HL-60 (cell line): ENCODE measurements at regions not wholly inside any gene's neighbourhood (a gene's known extent, or its start where the extent isn't known, plus 50 kb on each side); places are given as distances from the start of the nearest gene placed in this dataset.

Experiments used
- GABPA ChIP-seq: IDR thresholded peaks from 2 replicates; pipeline ENCODE4 v1.6.1; 2012; ENCODE audit warnings: low read depth
- POLR2AphosphoS5 ChIP-seq: IDR thresholded peaks from 2 replicates; pipeline ENCODE4 v1.6.1; 2012; ENCODE audit warnings: low read depth
- SPI1 ChIP-seq: IDR thresholded peaks from 2 replicates; pipeline ENCODE4 v1.6.1; 2012; ENCODE audit warnings: low read depth, mild to moderate bottlenecking, borderline replicate concordance
- TF ChIP-seq, protein P1 (sequence below): IDR thresholded peaks from one replicate; pipeline ENCODE4 v1.5.1; 2011; ENCODE audit warnings: low read length, control low read depth, inconsistent platforms; ENCODE audit not compliant: insufficient read depth
- TF ChIP-seq, protein P2 (sequence below): IDR thresholded peaks from 2 replicates; pipeline ENCODE4 v1.6.1; 2012; ENCODE audit warnings: low read depth; ENCODE audit not compliant: insufficient replicate concordance

DNA sequence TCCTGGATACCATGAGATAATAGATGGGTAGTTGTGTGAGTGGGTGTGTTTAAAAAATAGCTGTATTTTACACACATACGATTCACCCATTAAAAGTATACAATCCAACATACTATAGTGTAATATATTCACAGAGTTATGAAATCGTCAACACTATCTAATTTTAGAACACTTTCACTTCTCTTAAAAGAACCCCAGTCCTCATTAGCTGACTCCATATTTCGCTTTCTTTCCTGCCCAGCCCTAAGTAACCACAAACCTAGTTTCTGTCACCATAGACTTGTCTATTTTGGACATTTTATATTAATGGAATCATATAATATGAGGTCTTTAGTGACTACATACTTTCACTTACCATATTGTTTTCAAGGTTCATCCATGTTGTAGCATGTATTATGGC is 63.8 kb upstream of the S1PR3 start:
- TF ChIP-seq, protein P1, sequence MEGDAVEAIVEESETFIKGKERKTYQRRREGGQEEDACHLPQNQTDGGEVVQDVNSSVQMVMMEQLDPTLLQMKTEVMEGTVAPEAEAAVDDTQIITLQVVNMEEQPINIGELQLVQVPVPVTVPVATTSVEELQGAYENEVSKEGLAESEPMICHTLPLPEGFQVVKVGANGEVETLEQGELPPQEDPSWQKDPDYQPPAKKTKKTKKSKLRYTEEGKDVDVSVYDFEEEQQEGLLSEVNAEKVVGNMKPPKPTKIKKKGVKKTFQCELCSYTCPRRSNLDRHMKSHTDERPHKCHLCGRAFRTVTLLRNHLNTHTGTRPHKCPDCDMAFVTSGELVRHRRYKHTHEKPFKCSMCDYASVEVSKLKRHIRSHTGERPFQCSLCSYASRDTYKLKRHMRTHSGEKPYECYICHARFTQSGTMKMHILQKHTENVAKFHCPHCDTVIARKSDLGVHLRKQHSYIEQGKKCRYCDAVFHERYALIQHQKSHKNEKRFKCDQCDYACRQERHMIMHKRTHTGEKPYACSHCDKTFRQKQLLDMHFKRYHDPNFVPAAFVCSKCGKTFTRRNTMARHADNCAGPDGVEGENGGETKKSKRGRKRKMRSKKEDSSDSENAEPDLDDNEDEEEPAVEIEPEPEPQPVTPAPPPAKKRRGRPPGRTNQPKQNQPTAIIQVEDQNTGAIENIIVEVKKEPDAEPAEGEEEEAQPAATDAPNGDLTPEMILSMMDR = no peak
- no peak for TF ChIP-seq POLR2AphosphoS5
- TF ChIP-seq, protein P2, sequence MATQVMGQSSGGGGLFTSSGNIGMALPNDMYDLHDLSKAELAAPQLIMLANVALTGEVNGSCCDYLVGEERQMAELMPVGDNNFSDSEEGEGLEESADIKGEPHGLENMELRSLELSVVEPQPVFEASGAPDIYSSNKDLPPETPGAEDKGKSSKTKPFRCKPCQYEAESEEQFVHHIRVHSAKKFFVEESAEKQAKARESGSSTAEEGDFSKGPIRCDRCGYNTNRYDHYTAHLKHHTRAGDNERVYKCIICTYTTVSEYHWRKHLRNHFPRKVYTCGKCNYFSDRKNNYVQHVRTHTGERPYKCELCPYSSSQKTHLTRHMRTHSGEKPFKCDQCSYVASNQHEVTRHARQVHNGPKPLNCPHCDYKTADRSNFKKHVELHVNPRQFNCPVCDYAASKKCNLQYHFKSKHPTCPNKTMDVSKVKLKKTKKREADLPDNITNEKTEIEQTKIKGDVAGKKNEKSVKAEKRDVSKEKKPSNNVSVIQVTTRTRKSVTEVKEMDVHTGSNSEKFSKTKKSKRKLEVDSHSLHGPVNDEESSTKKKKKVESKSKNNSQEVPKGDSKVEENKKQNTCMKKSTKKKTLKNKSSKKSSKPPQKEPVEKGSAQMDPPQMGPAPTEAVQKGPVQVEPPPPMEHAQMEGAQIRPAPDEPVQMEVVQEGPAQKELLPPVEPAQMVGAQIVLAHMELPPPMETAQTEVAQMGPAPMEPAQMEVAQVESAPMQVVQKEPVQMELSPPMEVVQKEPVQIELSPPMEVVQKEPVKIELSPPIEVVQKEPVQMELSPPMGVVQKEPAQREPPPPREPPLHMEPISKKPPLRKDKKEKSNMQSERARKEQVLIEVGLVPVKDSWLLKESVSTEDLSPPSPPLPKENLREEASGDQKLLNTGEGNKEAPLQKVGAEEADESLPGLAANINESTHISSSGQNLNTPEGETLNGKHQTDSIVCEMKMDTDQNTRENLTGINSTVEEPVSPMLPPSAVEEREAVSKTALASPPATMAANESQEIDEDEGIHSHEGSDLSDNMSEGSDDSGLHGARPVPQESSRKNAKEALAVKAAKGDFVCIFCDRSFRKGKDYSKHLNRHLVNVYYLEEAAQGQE = no peak
- no peak for TF ChIP-seq SPI1
- TF ChIP-seq GABPA = no peak
